Effector memory CD8-positive, alpha-beta T cell (primary cell): ENCODE measurements at regions not wholly inside any gene's neighbourhood (a gene's known extent, or its start where the extent isn't known, plus 50 kb on each side); places are given as distances from the start of the nearest gene placed in this dataset.
"Not testable (repeated sequence)": the region's sequence is repeated elsewhere in the genome, so short reads cannot be mapped to it uniquely, and the experiment has no call there.

Experiments
- ATAC-seq: fragments of 150-1000 bp; cut with Tn5 transposase; replicated peaks from 2 replicates; pipeline ENCODE4 v1.10.0; 2021; ENCODE audit warnings: mild to moderate bottlenecking, moderate library complexity
- DNase-seq, 3 experiments: peaks; one replicate each; pipeline ENCODE4 v3.0.0; 2021
- H3K27ac Mint-ChIP-seq, 2 donors: one replicate each; pipeline ENCODE4 v1.8.0; 2022; ENCODE audit warnings: mild to moderate bottlenecking in 2 of 2, mixed read lengths in 2 of 2, moderate library complexity in 2 of 2
- H3K27me3 Mint-ChIP-seq, 2 donors: one replicate each; pipeline ENCODE4 v1.8.0; 2022; ENCODE audit warnings: mixed read lengths in 2 of 2
- H3K36me3 Mint-ChIP-seq: one replicate; pipeline ENCODE4 v1.8.0; 2022; ENCODE audit warnings: mild to moderate bottlenecking, moderate library complexity, mixed read lengths; ENCODE audit not compliant: insufficient read depth
- H3K4me1 Mint-ChIP-seq, 2 donors: one replicate each; pipeline ENCODE4 v1.8.0; 2022; ENCODE audit warnings: low read depth in 2 of 2, mixed read lengths in 2 of 2
- H3K4me3 Mint-ChIP-seq, 2 donors: one replicate each; pipeline ENCODE4 v1.8.0; 2022; ENCODE audit warnings: mild to moderate bottlenecking in 2 of 2, mixed read lengths in 2 of 2, moderate library complexity in 2 of 2
- H3K9me3 Mint-ChIP-seq, 2 donors: one replicate each; pipeline ENCODE4 v1.8.0; 2022; ENCODE audit warnings: mixed read lengths in 2 of 2

- not testable (repeated sequence) for H3K36me3 Mint-ChIP-seq, H3K27ac Mint-ChIP-seq, H3K4me1 Mint-ChIP-seq, H3K4me3 Mint-ChIP-seq, H3K9me3 Mint-ChIP-seq, ATAC-seq, DNase-seq
- peaks cover 59 to 60% of the 10 kb centered on the region in 2 donors for H3K27me3 Mint-ChIP-seq
Observed at GRCh38 chr17:68666438-68666837, 65.3 kb upstream of the FAM20A start.

- Mint-ChIP-seq H3K27ac (no peak overlapping the region), H3K4me3 (no peak overlapping the region), H3K4me1 (peaks cover 0 to 3% of the 10 kb centered on the region in 2 donors), H3K27me3 (peaks cover 57 to 61% of the 10 kb centered on the region in 2 donors), H3K36me3 (no peaks in the 10 kb centered on the region), H3K9me3 (no peaks in the 10 kb centered on the region)
- ATAC-seq (no peak), DNase-seq (no peak)
Observed at GRCh38 chr17:68665373-68665772, 64.2 kb upstream of the FAM20A start.

- H3K9me3 Mint-ChIP-seq = no peaks in the 10 kb centered on the region
- no peaks in the 10 kb centered on the region for H3K4me1 Mint-ChIP-seq
- DNase-seq (no peak), ATAC-seq (no peak)
- no peaks in the 10 kb centered on the region for H3K36me3 Mint-ChIP-seq
- H3K27ac Mint-ChIP-seq = no peak overlapping the region
- H3K27me3 Mint-ChIP-seq = peaks cover 61 to 63% of the 10 kb centered on the region in 2 donors
- H3K4me3 Mint-ChIP-seq = no peak overlapping the region
Observed at GRCh38 chr17:68662479-68662878, 61.3 kb upstream of the FAM20A start.

GRCh38 chr17:68662037-68662432, 60.9 kb upstream of the FAM20A start:
- Mint-ChIP-seq H3K36me3 (no peaks in the 10 kb centered on the region), H3K4me1 (no peaks in the 10 kb centered on the region), H3K4me3 (no peak overlapping the region), H3K27ac (no peak overlapping the region), H3K9me3 (no peaks in the 10 kb centered on the region), H3K27me3 (peaks cover 64% of the 10 kb centered on the region in 2 donors)
- no peak for DNase-seq
- ATAC-seq = no peak

GRCh38 chr17:68661265-68662036, 60.3 kb upstream of the FAM20A start:
- Mint-ChIP-seq H3K4me1 (no peaks in the 10 kb centered on the region), H3K4me3 (no peak overlapping the region), H3K27me3 (peaks cover 62 to 64% of the 10 kb centered on the region in 2 donors), H3K9me3 (no peaks in the 10 kb centered on the region), H3K36me3 (no peaks in the 10 kb centered on the region), H3K27ac (no peak overlapping the region)
- ATAC-seq (no peak), DNase-seq (no peak)

- no peak overlapping the region for H3K4me3 Mint-ChIP-seq
- ATAC-seq (no peak), DNase-seq (no peak)
- no peaks in the 10 kb centered on the region for H3K4me1 Mint-ChIP-seq
- no peaks in the 10 kb centered on the region for H3K9me3 Mint-ChIP-seq
- no peak overlapping the region for H3K27ac Mint-ChIP-seq
- no peaks in the 10 kb centered on the region for H3K36me3 Mint-ChIP-seq
- H3K27me3 Mint-ChIP-seq = peaks cover 50 to 53% of the 10 kb centered on the region in 2 donors
Observed at GRCh38 chr17:68660302-68660701, 59.1 kb upstream of the FAM20A start.

- Mint-ChIP-seq H3K36me3 (no peaks in the 10 kb centered on the region), H3K4me3 (no peak overlapping the region), H3K27me3 (peaks cover 44 to 45% of the 10 kb centered on the region in 2 donors), H3K27ac (no peak overlapping the region), H3K9me3 (no peaks in the 10 kb centered on the region), H3K4me1 (no peaks in the 10 kb centered on the region)
- ATAC-seq (no peak), DNase-seq (no peak)
Observed at GRCh38 chr17:68658999-68659780, 58.0 kb upstream of the FAM20A start.

GRCh38 chr17:68657576-68657975, 56.4 kb upstream of the FAM20A start:
- no peaks in the 10 kb centered on the region for H3K36me3 Mint-ChIP-seq
- DNase-seq (no peak), ATAC-seq (no peak)
- H3K4me1 Mint-ChIP-seq = no peaks in the 10 kb centered on the region
- H3K9me3 Mint-ChIP-seq = no peaks in the 10 kb centered on the region
- H3K27me3 Mint-ChIP-seq = peaks cover 31 to 33% of the 10 kb centered on the region in 2 donors
- H3K4me3 Mint-ChIP-seq = no peak overlapping the region
- no peak overlapping the region for H3K27ac Mint-ChIP-seq

GRCh38 chr17:68657166-68657565, 56.0 kb upstream of the FAM20A start:
- Mint-ChIP-seq H3K4me1 (no peaks in the 10 kb centered on the region), H3K27me3 (peaks cover 31 to 33% of the 10 kb centered on the region in 2 donors), H3K36me3 (no peaks in the 10 kb centered on the region), H3K27ac (no peak overlapping the region), H3K9me3 (no peaks in the 10 kb centered on the region), H3K4me3 (no peak overlapping the region)
- no peak for DNase-seq
- no peak for ATAC-seq

GRCh38 chr17:68656666-68657065, 55.5 kb upstream of the FAM20A start:
- H3K27me3 Mint-ChIP-seq = peaks cover 31 to 33% of the 10 kb centered on the region in 2 donors
- H3K9me3 Mint-ChIP-seq = no peaks in the 10 kb centered on the region
- H3K4me3 Mint-ChIP-seq = no peak overlapping the region
- H3K36me3 Mint-ChIP-seq = no peaks in the 10 kb centered on the region
- no peak for DNase-seq
- ATAC-seq = no peak
- no peak overlapping the region for H3K27ac Mint-ChIP-seq
- H3K4me1 Mint-ChIP-seq = no peaks in the 10 kb centered on the region
